ENCODE measurements at regions not wholly inside any gene's neighbourhood (a gene's known extent, or its start where the extent isn't known, plus 50 kb on each side); places are given as distances from the start of the nearest gene placed in this dataset.
A peak's percentile ranks its signal among the peaks of the same experiment; 100 is the strongest.
"Not testable (repeated sequence)": the region's sequence is repeated elsewhere in the genome, so short reads cannot be mapped to it uniquely, and the experiment has no call there.

GRCh38 chr13:90680826-90681225, 666.7 kb upstream of the MIR17HG start:
- DNase-seq (ENCODE audit: low read depth), result no peak

- no peak for DNase-seq (ENCODE audit: low read depth)
These were observed 663.8 kb upstream of the MIR17HG start for GRCh38 chr13:90683711-90684131.

- peak; percentile 45 for DNase-seq (ENCODE audit: low read depth)
These were observed 661.0 kb upstream of the MIR17HG start for GRCh38 chr13:90686442-90686841.

- DNase-seq (ENCODE audit: low read depth), result no peak
These were observed 658.4 kb upstream of the MIR17HG start for GRCh38 chr13:90689111-90689510.

- DNase-seq (ENCODE audit: low read depth), result peak; percentile 57
These were observed 656.9 kb upstream of the MIR17HG start for GRCh38 chr13:90690458-90691080.

- DNase-seq (ENCODE audit: low read depth), result no peak
These were observed 651.2 kb upstream of the MIR17HG start for GRCh38 chr13:90696254-90696653.

- DNase-seq (ENCODE audit: low read depth), result no peak
These were observed 650.8 kb upstream of the MIR17HG start for GRCh38 chr13:90696656-90697055.

- DNase-seq (ENCODE audit: low read depth), result no peak
These were observed 647.1 kb upstream of the MIR17HG start for GRCh38 chr13:90700340-90700739.

- DNase-seq (ENCODE audit: low read depth), result no peak
These were observed 646.2 kb upstream of the MIR17HG start for GRCh38 chr13:90701264-90701663.

- DNase-seq (ENCODE audit: low read depth), result no peak
These were observed 645.4 kb upstream of the MIR17HG start for GRCh38 chr13:90702050-90702449.

- no peak for DNase-seq (ENCODE audit: low read depth)
These were observed 640.9 kb upstream of the MIR17HG start for GRCh38 chr13:90706631-90707030.

- DNase-seq (ENCODE audit: low read depth), result no peak
These were observed 639.4 kb upstream of the MIR17HG start for GRCh38 chr13:90708128-90708527.

GRCh38 chr13:90709319-90709718, 638.2 kb upstream of the MIR17HG start:
- DNase-seq (ENCODE audit: low read depth), result no peak

GRCh38 chr13:90710164-90710759, 637.2 kb upstream of the MIR17HG start:
- DNase-seq (ENCODE audit: low read depth), result no peak

- DNase-seq (ENCODE audit: low read depth), result no peak
These were observed 633.9 kb upstream of the MIR17HG start for GRCh38 chr13:90713441-90714133.

GRCh38 chr13:90715485-90715884, 632.0 kb upstream of the MIR17HG start:
- no peak for DNase-seq (ENCODE audit: low read depth)

- peak; percentile 46 for DNase-seq (ENCODE audit: low read depth)
These were observed 630.0 kb upstream of the MIR17HG start for GRCh38 chr13:90717451-90717936.

- DNase-seq (ENCODE audit: low read depth), result no peak
These were observed 628.0 kb upstream of the MIR17HG start for GRCh38 chr13:90719461-90719860.

GRCh38 chr13:90721937-90722336, 625.5 kb upstream of the MIR17HG start:
- DNase-seq (ENCODE audit: low read depth), result no peak

- no peak for DNase-seq (ENCODE audit: low read depth)
These were observed 624.1 kb upstream of the MIR17HG start for GRCh38 chr13:90723381-90723780.

GRCh38 chr13:90726375-90726774, 621.1 kb upstream of the MIR17HG start:
- no peak for DNase-seq (ENCODE audit: low read depth)

GRCh38 chr13:90732049-90732448, 615.4 kb upstream of the MIR17HG start:
- no peak for DNase-seq (ENCODE audit: low read depth)

GRCh38 chr13:90734497-90734896, 613.0 kb upstream of the MIR17HG start:
- not testable (repeated sequence) for DNase-seq (ENCODE audit: low read depth)
